ENCODE measurements at regions not wholly inside any gene's neighbourhood (a gene's known extent, or its start where the extent isn't known, plus 50 kb on each side); places are given as distances from the start of the nearest gene placed in this dataset.

- 58 to 60% methylated on average over 3 of the region's 3 CpGs for WGBS, 2 donors
- H3K9me3 ChIP-seq: no peaks in the 10 kb centered on the region
- no peaks in the 10 kb centered on the region for H3K36me3 ChIP-seq
- H3K27me3 ChIP-seq: no peaks in the 10 kb centered on the region
- peak in 1 of 8 donors; percentile 1 for ATAC-seq
- no peak for DNase-seq
- H3K27ac ChIP-seq: peak overlapping the region in 8 of 10 donors; percentile 3 to 79 (median 46)
- intact Hi-C loops (cut with DNase I): loop anchor here in 1 of 10 donors (5.0 kb wide), 1 partner anchor 66 kb away; no protein-coding TSS in a partner anchor
- peak overlapping the region in 6 of 10 donors; percentile 14 to 32 (median 27) for H3K4me3 ChIP-seq
- peaks cover 0 to 66% (median 32%) of the 10 kb centered on the region in 9 donors for H3K4me1 ChIP-seq
- TF ChIP-seq CTCF (IDR thresholded peaks at IDR 0.05): no peak
These were observed 62.0 kb upstream of the PTPRJ start for GRCh38 chr11:47918370-47918690.

GRCh38 chr11:47917599-47918369 is 62.6 kb upstream of the PTPRJ start:
- no peaks in the 10 kb centered on the region for H3K36me3 ChIP-seq
- DNase-seq (peak; percentile 65 to 82), ATAC-seq (peak; percentile 76 to 93 (median 88))
- H3K4me1 ChIP-seq: peaks cover 0 to 66% (median 32%) of the 10 kb centered on the region in 9 donors
- no peaks in the 10 kb centered on the region for H3K9me3 ChIP-seq
- H3K4me3 ChIP-seq: peak overlapping the region in 6 of 10 donors; percentile 14 to 32 (median 27)
- intact Hi-C loops (cut with DNase I): loop anchor here in 1 of 10 donors (5.0 kb wide), 1 partner anchor 65 kb away; no protein-coding TSS in a partner anchor
- peak overlapping the region in 9 of 10 donors; percentile 24 to 79 (median 57) for H3K27ac ChIP-seq
- TF ChIP-seq CTCF (IDR thresholded peaks at IDR 0.05): no peak
- H3K27me3 ChIP-seq: no peaks in the 10 kb centered on the region
- WGBS, 2 donors: 62 to 66% methylated on average over 11 of the region's 11 CpGs

- peak overlapping the region in 7 of 10 donors; percentile 24 to 79 (median 55) for H3K27ac ChIP-seq
These were observed 64.0 kb upstream of the PTPRJ start for GRCh38 chr11:47916361-47916841.

More at GRCh38 chr11:47916361-47916841, 64.0 kb upstream of the PTPRJ start:
- ATAC-seq: peak in 7 of 8 donors; percentile 45 to 76 (median 63)
- peak; percentile 54 to 59 for DNase-seq
- Histone ChIP-seq H3K4me1 (peaks cover 0 to 66% (median 32%) of the 10 kb centered on the region in 9 donors), H3K27me3 (no peaks in the 10 kb centered on the region), H3K9me3 (no peaks in the 10 kb centered on the region), H3K36me3 (no peaks in the 10 kb centered on the region), H3K4me3 (no peak overlapping the region)
- no peak for TF ChIP-seq CTCF (IDR thresholded peaks at IDR 0.05)
- intact Hi-C loops (cut with DNase I): loop anchor here in 1 of 10 donors (5.0 kb wide), 1 partner anchor 64 kb away; no protein-coding TSS in a partner anchor
- 40 to 50% methylated on average over 9 of the region's 9 CpGs for WGBS, 2 donors
